HEK293 (cell line): ENCODE measurements at regions not wholly inside any gene's neighbourhood (a gene's known extent, or its start where the extent isn't known, plus 50 kb on each side); places are given as distances from the start of the nearest gene placed in this dataset.

Experiments
- CTCF ChIP-seq: fragments of 450-650 bp; formaldehyde crosslinking; IDR thresholded peaks from 2 replicates; pipeline ENCODE4 v1.5.1; 2016; ENCODE audit warnings: missing biosample characterization, missing genetic modification characterization
- ZNF114 ChIP-seq: fragments of 450-650 bp; formaldehyde crosslinking; IDR thresholded peaks from 2 replicates; pipeline ENCODE4 v1.5.0; 2017; ENCODE audit warnings: missing biosample characterization, missing genetic modification characterization

GRCh38 chr12:38102197-38102596, 214.4 kb upstream of the ALG10B start:
- no peak for TF ChIP-seq CTCF
- no peak for TF ChIP-seq ZNF114 (tag by site-specific recombination)
